ENCODE measurements at regions not wholly inside any gene's neighbourhood (a gene's known extent, or its start where the extent isn't known, plus 50 kb on each side); places are given as distances from the start of the nearest gene placed in this dataset.

GRCh38 chr2:72051204-72051603, 96.5 kb downstream of the CYP26B1 start:
- H3K9me2 ChIP-seq (replicated peaks; ENCODE audit: insufficient read depth, low read length), result no peaks in the 10 kb centered on the region
- H4K20me1 ChIP-seq (ENCODE audit: insufficient read depth, low read length), result no peaks in the 10 kb centered on the region
- H3K9ac ChIP-seq (ENCODE audit: low read length), result no peak overlapping the region
- no peak for DNase-seq
- no peak overlapping the region for H3K27ac ChIP-seq (ENCODE audit: low read length)
- no peaks in the 10 kb centered on the region for H3K27me3 ChIP-seq (replicated peaks; ENCODE audit: insufficient read depth, low read length)
- H3K4me3 ChIP-seq (ENCODE audit: low read length), result no peak overlapping the region
- H3K79me2 ChIP-seq (ENCODE audit: low read length), result no peaks in the 10 kb centered on the region
- H3K4me2 ChIP-seq (ENCODE audit: low read depth, low read length), result no peak overlapping the region
- H3K36me3 ChIP-seq (replicated peaks; ENCODE audit: insufficient read depth, low read length), result no peaks in the 10 kb centered on the region
- H3F3A ChIP-seq (ENCODE audit: insufficient read depth, low read length), result no peaks in the 10 kb centered on the region
- H2AFZ ChIP-seq (ENCODE audit: low read length), result no peak overlapping the region
- no peaks in the 10 kb centered on the region for H3K4me1 ChIP-seq (ENCODE audit: low read length)
- no peaks in the 10 kb centered on the region for H3K9me3 ChIP-seq (replicated peaks; ENCODE audit: insufficient read depth, low read length)
- no peak for TF ChIP-seq EZH2phosphoT487 (IDR thresholded peaks at IDR 0.05; ENCODE audit: low read length)
- no peak for TF ChIP-seq EZH2 (optimal IDR thresholded peaks at IDR 0.05; ENCODE audit: low read depth, low read length)
- no peak for TF ChIP-seq CTCF (IDR thresholded peaks at IDR 0.05; ENCODE audit: low read length)

- Histone ChIP-seq H3K9ac (ENCODE audit: low read length) (no peak overlapping the region), H3K9me2 (replicated peaks; ENCODE audit: insufficient read depth, low read length) (no peaks in the 10 kb centered on the region)
Measured at GRCh38 chr2:72050734-72051133, 96.9 kb downstream of the CYP26B1 start.

GRCh38 chr2:72048881-72049477, 98.7 kb downstream of the CYP26B1 start:
- no peak overlapping the region for H3K9ac ChIP-seq (ENCODE audit: low read length)
- no peaks in the 10 kb centered on the region for H3K79me2 ChIP-seq (ENCODE audit: low read length)
- no peaks in the 10 kb centered on the region for H3F3A ChIP-seq (ENCODE audit: insufficient read depth, low read length)
- TF ChIP-seq EZH2 (optimal IDR thresholded peaks at IDR 0.05; ENCODE audit: low read depth, low read length), result no peak
- TF ChIP-seq EZH2phosphoT487 (IDR thresholded peaks at IDR 0.05; ENCODE audit: low read length), result no peak
- no peak for TF ChIP-seq CTCF (IDR thresholded peaks at IDR 0.05; ENCODE audit: low read length)
- H3K9me3 ChIP-seq (replicated peaks; ENCODE audit: insufficient read depth, low read length), result no peaks in the 10 kb centered on the region
- no peak overlapping the region for H3K4me2 ChIP-seq (ENCODE audit: low read depth, low read length)
- H4K20me1 ChIP-seq (ENCODE audit: insufficient read depth, low read length), result no peaks in the 10 kb centered on the region
- no peaks in the 10 kb centered on the region for H3K27me3 ChIP-seq (replicated peaks; ENCODE audit: insufficient read depth, low read length)
- H3K9me2 ChIP-seq (replicated peaks; ENCODE audit: insufficient read depth, low read length), result no peaks in the 10 kb centered on the region
- no peak overlapping the region for H3K27ac ChIP-seq (ENCODE audit: low read length)
- DNase-seq, result no peak
- no peak overlapping the region for H2AFZ ChIP-seq (ENCODE audit: low read length)
- no peaks in the 10 kb centered on the region for H3K36me3 ChIP-seq (replicated peaks; ENCODE audit: insufficient read depth, low read length)
- no peak overlapping the region for H3K4me3 ChIP-seq (ENCODE audit: low read length)
- H3K4me1 ChIP-seq (ENCODE audit: low read length), result no peaks in the 10 kb centered on the region

More at GRCh38 chr2:72050734-72051133, 96.9 kb downstream of the CYP26B1 start:
- Histone ChIP-seq H3K27ac (ENCODE audit: low read length) (no peak overlapping the region), H3K4me2 (ENCODE audit: low read depth, low read length) (no peak overlapping the region), H3K9me3 (replicated peaks; ENCODE audit: insufficient read depth, low read length) (no peaks in the 10 kb centered on the region), H3K27me3 (replicated peaks; ENCODE audit: insufficient read depth, low read length) (no peaks in the 10 kb centered on the region), H3K4me3 (ENCODE audit: low read length) (no peak overlapping the region), H3K79me2 (ENCODE audit: low read length) (no peaks in the 10 kb centered on the region), H3F3A (ENCODE audit: insufficient read depth, low read length) (no peaks in the 10 kb centered on the region), H3K36me3 (replicated peaks; ENCODE audit: insufficient read depth, low read length) (no peaks in the 10 kb centered on the region), H2AFZ (ENCODE audit: low read length) (no peak overlapping the region), H3K4me1 (ENCODE audit: low read length) (no peaks in the 10 kb centered on the region), H4K20me1 (ENCODE audit: insufficient read depth, low read length) (no peaks in the 10 kb centered on the region)
- no peak for TF ChIP-seq EZH2 (optimal IDR thresholded peaks at IDR 0.05; ENCODE audit: low read depth, low read length)
- no peak for DNase-seq

GRCh38 chr2:72043985-72044384, 103.7 kb downstream of the CYP26B1 start:
- Histone ChIP-seq H3K27ac (ENCODE audit: low read length) (no peak overlapping the region), H3K9me2 (replicated peaks; ENCODE audit: insufficient read depth, low read length) (no peaks in the 10 kb centered on the region), H3K36me3 (replicated peaks; ENCODE audit: insufficient read depth, low read length) (no peaks in the 10 kb centered on the region), H4K20me1 (ENCODE audit: insufficient read depth, low read length) (no peaks in the 10 kb centered on the region), H3K79me2 (ENCODE audit: low read length) (no peaks in the 10 kb centered on the region), H3F3A (ENCODE audit: insufficient read depth, low read length) (no peaks in the 10 kb centered on the region), H3K4me2 (ENCODE audit: low read depth, low read length) (no peak overlapping the region), H2AFZ (ENCODE audit: low read length) (no peak overlapping the region), H3K9ac (ENCODE audit: low read length) (no peak overlapping the region), H3K9me3 (replicated peaks; ENCODE audit: insufficient read depth, low read length) (no peaks in the 10 kb centered on the region), H3K27me3 (replicated peaks; ENCODE audit: insufficient read depth, low read length) (no peaks in the 10 kb centered on the region), H3K4me1 (ENCODE audit: low read length) (no peaks in the 10 kb centered on the region), H3K4me3 (ENCODE audit: low read length) (no peak overlapping the region)
- DNase-seq, result no peak
- TF ChIP-seq EZH2phosphoT487 (IDR thresholded peaks at IDR 0.05; ENCODE audit: low read length), result no peak
- no peak for TF ChIP-seq EZH2 (optimal IDR thresholded peaks at IDR 0.05; ENCODE audit: low read depth, low read length)
- TF ChIP-seq CTCF (IDR thresholded peaks at IDR 0.05; ENCODE audit: low read length), result no peak

All from MM.1S (cell line).